ENCODE measurements at regions not wholly inside any gene's neighbourhood (a gene's known extent, or its start where the extent isn't known, plus 50 kb on each side); places are given as distances from the start of the nearest gene placed in this dataset.

- Histone ChIP-seq H3K27me3 (no peaks in the 10 kb centered on the region), H3K27ac (no peak overlapping the region), H3K4me3 (no peak overlapping the region), H3K9me3 (no peaks in the 10 kb centered on the region), H3K36me3 (no peaks in the 10 kb centered on the region), H3K4me1 (no peaks in the 10 kb centered on the region)
- no peak for DNase-seq (ENCODE audit: low spot score in 2 of 2)
- 91% methylated on average over 2 of the region's 2 CpGs for WGBS
- TF ChIP-seq, protein P1, sequence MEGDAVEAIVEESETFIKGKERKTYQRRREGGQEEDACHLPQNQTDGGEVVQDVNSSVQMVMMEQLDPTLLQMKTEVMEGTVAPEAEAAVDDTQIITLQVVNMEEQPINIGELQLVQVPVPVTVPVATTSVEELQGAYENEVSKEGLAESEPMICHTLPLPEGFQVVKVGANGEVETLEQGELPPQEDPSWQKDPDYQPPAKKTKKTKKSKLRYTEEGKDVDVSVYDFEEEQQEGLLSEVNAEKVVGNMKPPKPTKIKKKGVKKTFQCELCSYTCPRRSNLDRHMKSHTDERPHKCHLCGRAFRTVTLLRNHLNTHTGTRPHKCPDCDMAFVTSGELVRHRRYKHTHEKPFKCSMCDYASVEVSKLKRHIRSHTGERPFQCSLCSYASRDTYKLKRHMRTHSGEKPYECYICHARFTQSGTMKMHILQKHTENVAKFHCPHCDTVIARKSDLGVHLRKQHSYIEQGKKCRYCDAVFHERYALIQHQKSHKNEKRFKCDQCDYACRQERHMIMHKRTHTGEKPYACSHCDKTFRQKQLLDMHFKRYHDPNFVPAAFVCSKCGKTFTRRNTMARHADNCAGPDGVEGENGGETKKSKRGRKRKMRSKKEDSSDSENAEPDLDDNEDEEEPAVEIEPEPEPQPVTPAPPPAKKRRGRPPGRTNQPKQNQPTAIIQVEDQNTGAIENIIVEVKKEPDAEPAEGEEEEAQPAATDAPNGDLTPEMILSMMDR (IDR thresholded peaks at IDR 0.05): no peak
- TF ChIP-seq POLR2A (IDR thresholded peaks at IDR 0.05) (no peak), POLR2AphosphoS5 (IDR thresholded peaks at IDR 0.05) (no peak), EP300 (IDR thresholded peaks at IDR 0.05) (no peak)
Measured at GRCh38 chr2:6368281-6368680, 497.4 kb downstream of the CMPK2 start.

DNA sequence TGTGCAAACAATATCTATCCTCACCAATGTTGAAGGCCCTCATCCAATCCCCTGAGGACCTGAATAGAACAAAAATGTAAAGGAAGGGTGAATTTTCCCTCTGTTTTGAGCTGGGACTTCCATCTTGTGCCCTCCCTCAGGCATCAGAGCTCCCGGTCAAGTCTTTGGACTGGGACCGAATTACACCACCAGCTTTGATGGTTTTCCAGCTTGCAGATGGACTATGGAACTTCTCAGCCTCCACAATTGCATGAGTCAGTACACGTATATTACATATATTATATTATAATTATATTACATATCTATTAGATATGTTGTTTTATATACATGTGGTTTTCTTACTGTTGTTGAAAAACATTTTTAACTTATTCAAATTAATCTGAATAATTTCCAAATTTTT, 496.4 kb downstream of the CMPK2 start:
- Histone ChIP-seq H3K9me3 (no peaks in the 10 kb centered on the region), H3K27me3 (no peaks in the 10 kb centered on the region), H3K27ac (no peak overlapping the region), H3K36me3 (no peaks in the 10 kb centered on the region), H3K4me1 (no peaks in the 10 kb centered on the region), H3K4me3 (no peak overlapping the region)
- no peak for DNase-seq (ENCODE audit: low spot score in 2 of 2)
- 95% methylated on average over 3 of the region's 3 CpGs for WGBS
- TF ChIP-seq EP300 (IDR thresholded peaks at IDR 0.05) (no peak), POLR2AphosphoS5 (IDR thresholded peaks at IDR 0.05) (no peak), POLR2A (IDR thresholded peaks at IDR 0.05) (no peak)
- TF ChIP-seq, protein P1 (IDR thresholded peaks at IDR 0.05): no peak

DNA sequence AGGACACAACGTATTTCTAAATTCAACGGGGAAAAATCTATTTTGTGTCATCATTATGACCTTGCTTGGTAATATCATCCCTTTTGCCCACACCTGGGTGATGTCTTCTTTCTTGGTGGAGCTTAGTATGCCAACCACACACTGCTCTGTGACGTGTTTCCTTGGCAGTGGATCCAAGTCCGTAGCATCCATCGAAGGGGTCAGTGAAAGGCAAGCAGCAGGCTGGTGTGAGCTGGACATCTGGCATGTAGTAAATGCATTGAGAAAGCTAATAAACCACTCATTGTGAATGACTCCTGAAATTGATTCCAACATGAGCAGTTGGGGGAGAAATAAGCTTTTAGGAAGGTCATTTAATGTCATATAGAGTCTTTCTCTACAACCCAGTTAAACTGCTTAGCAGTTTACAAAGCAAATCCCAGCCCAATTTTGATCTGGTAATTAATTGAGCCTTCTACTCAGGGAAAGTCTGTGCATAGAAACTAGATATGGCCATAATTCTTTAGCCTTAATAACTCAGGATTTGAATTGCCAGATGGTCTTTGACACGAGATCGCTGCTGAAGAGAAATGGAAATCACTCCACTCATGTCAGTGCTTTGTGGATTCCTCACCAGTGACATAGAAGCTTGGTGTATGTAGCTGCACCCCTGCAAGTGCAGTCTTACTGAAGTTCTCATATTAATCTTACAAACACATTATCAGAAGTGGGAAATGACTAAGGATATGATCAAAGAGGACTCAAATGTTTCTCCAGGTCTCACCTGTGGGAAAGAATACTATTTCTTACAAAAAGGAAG, 494.8 kb downstream of the CMPK2 start:
- TF ChIP-seq, protein P1 (IDR thresholded peaks at IDR 0.05): no peak
- no peak for TF ChIP-seq POLR2A (IDR thresholded peaks at IDR 0.05)
- no peak for TF ChIP-seq EP300 (IDR thresholded peaks at IDR 0.05)
- no peak for TF ChIP-seq POLR2AphosphoS5 (IDR thresholded peaks at IDR 0.05)
- WGBS: 72% methylated on average over 7 of the region's 7 CpGs
- Histone ChIP-seq H3K27ac (no peak overlapping the region), H3K36me3 (no peaks in the 10 kb centered on the region), H3K4me3 (no peak overlapping the region), H3K4me1 (no peaks in the 10 kb centered on the region), H3K27me3 (no peaks in the 10 kb centered on the region), H3K9me3 (peaks cover 3% of the 10 kb centered on the region)
- DNase-seq (ENCODE audit: low spot score in 2 of 2): no peak

GRCh38 chr2:6372317-6372901, 493.3 kb downstream of the CMPK2 start:
- WGBS: 70% methylated on average over 3 of the region's 3 CpGs
- no peak for DNase-seq (ENCODE audit: low spot score in 2 of 2)
- TF ChIP-seq, protein P1 (IDR thresholded peaks at IDR 0.05): no peak
- TF ChIP-seq POLR2AphosphoS5 (IDR thresholded peaks at IDR 0.05): no peak
- TF ChIP-seq EP300 (IDR thresholded peaks at IDR 0.05): no peak
- TF ChIP-seq POLR2A (IDR thresholded peaks at IDR 0.05): no peak
- Histone ChIP-seq H3K36me3 (no peaks in the 10 kb centered on the region), H3K27ac (no peak overlapping the region), H3K9me3 (peaks cover 3% of the 10 kb centered on the region), H3K4me1 (no peaks in the 10 kb centered on the region), H3K27me3 (no peaks in the 10 kb centered on the region), H3K4me3 (no peak overlapping the region)

GRCh38 chr2:6381326-6381725, 484.4 kb downstream of the CMPK2 start:
- DNase-seq (ENCODE audit: low spot score in 2 of 2): no peak
- TF ChIP-seq EP300 (IDR thresholded peaks at IDR 0.05): no peak
- TF ChIP-seq POLR2AphosphoS5 (IDR thresholded peaks at IDR 0.05): no peak
- TF ChIP-seq, protein P1 (IDR thresholded peaks at IDR 0.05): no peak
- TF ChIP-seq POLR2A (IDR thresholded peaks at IDR 0.05): no peak
- Histone ChIP-seq H3K4me3 (no peak overlapping the region), H3K27me3 (no peaks in the 10 kb centered on the region), H3K36me3 (no peaks in the 10 kb centered on the region), H3K4me1 (no peaks in the 10 kb centered on the region), H3K9me3 (peaks cover 5% of the 10 kb centered on the region), H3K27ac (no peak overlapping the region)
- 51% methylated on average over 2 of the region's 2 CpGs for WGBS
